Keratinocyte (primary cell): ENCODE measurements at regions not wholly inside any gene's neighbourhood (a gene's known extent, or its start where the extent isn't known, plus 50 kb on each side); places are given as distances from the start of the nearest gene placed in this dataset.
A peak's percentile ranks its signal among the peaks of the same experiment; 100 is the strongest.

Source experiments
- DNase-seq: peaks from one replicate; pipeline ENCODE4 v3.0.0-alpha.2; 2011; ENCODE audit warnings: low read depth, missing footprints, low spot score
- FAIRE-seq: peaks from 2 replicates; lab custom pipeline; 2011; peaks lifted over from hg19 to GRCh38; lab: Jason Lieb, UNC
- H2AFZ ChIP-seq: 2 replicates; pipeline ENCODE4 v1.6.0; 2012; ENCODE audit warnings: low read length, control low read depth, inconsistent platforms; ENCODE audit not compliant: control insufficient read depth
- H3K27ac ChIP-seq: 2 replicates; pipeline ENCODE4 v1.5.1; 2011; ENCODE audit warnings: low read length; ENCODE audit not compliant: control insufficient read depth, insufficient read depth
- H3K27me3 ChIP-seq: 3 replicates; pipeline ENCODE4 v1.6.0; 2011; ENCODE audit warnings: low read length; ENCODE audit not compliant: control insufficient read depth, insufficient read depth; ENCODE audit errors: extremely low read depth
- H3K36me3 ChIP-seq, 2 experiments: 2 replicates in 1 of 2; 3 replicates in 1 of 2; pipeline ENCODE4 v1.5.1; 2011; ENCODE audit warnings: low read length in 2 of 2, mild to moderate bottlenecking in 1 of 2; ENCODE audit not compliant: control insufficient read depth in 2 of 2, insufficient read depth in 2 of 2; ENCODE audit errors: extremely low read depth in 1 of 2
- H3K4me1 ChIP-seq: 3 replicates; pipeline ENCODE4 v1.5.1; 2011; ENCODE audit warnings: low read length; ENCODE audit not compliant: control insufficient read depth, insufficient read depth; ENCODE audit errors: extremely low read depth
- H3K4me2 ChIP-seq: 3 replicates; pipeline ENCODE4 v1.6.0; 2011; ENCODE audit warnings: low read depth, low read length; ENCODE audit not compliant: control insufficient read depth, insufficient read depth; ENCODE audit errors: extremely low read depth
- H3K4me3 ChIP-seq, 3 experiments: fragments of 200-600 bp in 1 of 3; sonication (generic) in 1 of 3; 2 replicates in 2 of 3; 3 replicates in 1 of 3; pipeline ENCODE4 v1.5.1; 2011 to 2016; ENCODE audit warnings: low read length in 3 of 3, mild to moderate bottlenecking in 3 of 3, control low read depth in 2 of 3, inconsistent platforms in 1 of 3, low read depth in 1 of 3, mixed read lengths in 1 of 3, mixed run types in 1 of 3, moderate library complexity in 1 of 3; ENCODE audit not compliant: control insufficient read depth in 2 of 3, insufficient read depth in 2 of 3; ENCODE audit errors: extremely low read depth in 1 of 3
- H3K79me2 ChIP-seq: 2 replicates; pipeline ENCODE4 v1.6.0; 2012; ENCODE audit warnings: low read length; ENCODE audit not compliant: control insufficient read depth, insufficient read depth
- H3K9ac ChIP-seq: 3 replicates; pipeline ENCODE4 v1.6.0; 2011; ENCODE audit warnings: low read length; ENCODE audit not compliant: control insufficient read depth, insufficient read depth; ENCODE audit errors: extremely low read depth
- H3K9me1 ChIP-seq: 3 replicates; pipeline ENCODE4 v1.6.0; 2011; ENCODE audit warnings: low read length; ENCODE audit not compliant: control insufficient read depth, insufficient read depth; ENCODE audit errors: extremely low read depth
- H3K9me3 ChIP-seq: 2 replicates; pipeline ENCODE4 v1.5.1; 2012; ENCODE audit warnings: low read depth, low read length; ENCODE audit not compliant: control insufficient read depth
- H4K20me1 ChIP-seq: 3 replicates; pipeline ENCODE4 v1.6.0; 2011; ENCODE audit warnings: low read length; ENCODE audit not compliant: control insufficient read depth, insufficient read depth; ENCODE audit errors: extremely low read depth
- EZH2 ChIP-seq: IDR thresholded peaks from one replicate; pipeline ENCODE4 v1.6.1; 2012; ENCODE audit warnings: inconsistent platforms, mild to moderate bottlenecking, low read length, moderate library complexity
- dilution Hi-C: fragments of 300-500 bp; cut with MboI; formaldehyde crosslinking; loops from one replicate; pipeline ENCODE4 v1.7.0; 2020; ENCODE audit warnings: low sequenced_read_pairs; ENCODE audit not compliant: extremely low pct_ligation_motif_present
- TF ChIP-seq, protein P1 (sequence below), 3 experiments: IDR thresholded peaks in 1 of 3; conservative IDR thresholded peaks in 1 of 3; optimal IDR thresholded peaks in 1 of 3; 2 replicates in 2 of 3; 3 replicates in 1 of 3; pipeline versions ENCODE3 to v1.5.1; 2011; ENCODE audit warnings: low read length in 3 of 3, mild to moderate bottlenecking in 3 of 3, moderate library complexity in 2 of 3, control low read depth in 1 of 3, inconsistent platforms in 1 of 3; ENCODE audit not compliant: insufficient read depth in 2 of 3; ENCODE audit errors: extremely low read depth in 1 of 3

DNA sequence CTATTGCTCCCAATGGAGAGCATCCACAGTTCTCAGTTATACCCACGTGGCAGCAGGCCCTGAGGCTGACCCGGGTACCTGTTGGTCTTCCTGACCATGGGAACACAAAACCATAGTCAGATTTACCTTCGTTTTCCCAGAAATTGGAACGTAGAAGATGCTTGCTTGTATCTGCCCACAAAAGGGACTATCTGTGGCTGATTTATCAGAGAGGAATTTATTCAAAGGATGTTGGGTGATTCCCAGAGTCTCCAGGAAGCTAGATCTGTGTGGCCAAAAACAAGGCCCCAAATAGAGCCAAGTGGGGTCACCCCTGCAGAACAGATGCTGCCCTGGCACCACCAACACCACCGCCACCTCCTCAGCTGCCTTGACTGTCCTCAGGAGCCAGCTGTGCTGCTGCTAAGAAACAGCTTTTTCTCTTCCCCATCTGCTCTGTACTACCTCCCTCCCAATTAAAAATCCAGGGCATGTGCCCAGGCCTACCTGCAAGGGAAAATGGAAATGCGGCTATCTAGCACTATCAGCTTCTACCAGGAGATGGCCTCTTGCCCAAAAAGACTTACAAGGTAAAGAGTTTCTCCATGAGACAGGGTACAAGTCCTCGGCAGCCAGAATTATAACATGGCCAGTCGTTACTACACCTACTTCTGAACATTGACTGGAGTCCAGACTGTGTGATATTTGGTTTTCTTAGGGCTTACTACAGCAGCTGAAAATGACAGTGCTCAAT, 128.6 kb upstream of the PLEKHG7 start:
- Histone ChIP-seq H3K9me1 (no peaks in the 10 kb centered on the region), H3K9ac (peak overlapping the region; percentile 1), H3K9me3 (no peaks in the 10 kb centered on the region), H2AFZ (peak overlapping the region; percentile 71), H3K36me3 (no peaks in the 10 kb centered on the region), H3K4me3 (no peak overlapping the region), H3K79me2 (no peaks in the 10 kb centered on the region), H3K27me3 (no peaks in the 10 kb centered on the region), H3K4me2 (peak overlapping the region; percentile 19), H3K4me1 (peaks cover 17% of the 10 kb centered on the region), H3K27ac (peak overlapping the region; percentile 61), H4K20me1 (no peaks in the 10 kb centered on the region)
- TF ChIP-seq, protein P1, sequence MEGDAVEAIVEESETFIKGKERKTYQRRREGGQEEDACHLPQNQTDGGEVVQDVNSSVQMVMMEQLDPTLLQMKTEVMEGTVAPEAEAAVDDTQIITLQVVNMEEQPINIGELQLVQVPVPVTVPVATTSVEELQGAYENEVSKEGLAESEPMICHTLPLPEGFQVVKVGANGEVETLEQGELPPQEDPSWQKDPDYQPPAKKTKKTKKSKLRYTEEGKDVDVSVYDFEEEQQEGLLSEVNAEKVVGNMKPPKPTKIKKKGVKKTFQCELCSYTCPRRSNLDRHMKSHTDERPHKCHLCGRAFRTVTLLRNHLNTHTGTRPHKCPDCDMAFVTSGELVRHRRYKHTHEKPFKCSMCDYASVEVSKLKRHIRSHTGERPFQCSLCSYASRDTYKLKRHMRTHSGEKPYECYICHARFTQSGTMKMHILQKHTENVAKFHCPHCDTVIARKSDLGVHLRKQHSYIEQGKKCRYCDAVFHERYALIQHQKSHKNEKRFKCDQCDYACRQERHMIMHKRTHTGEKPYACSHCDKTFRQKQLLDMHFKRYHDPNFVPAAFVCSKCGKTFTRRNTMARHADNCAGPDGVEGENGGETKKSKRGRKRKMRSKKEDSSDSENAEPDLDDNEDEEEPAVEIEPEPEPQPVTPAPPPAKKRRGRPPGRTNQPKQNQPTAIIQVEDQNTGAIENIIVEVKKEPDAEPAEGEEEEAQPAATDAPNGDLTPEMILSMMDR (optimal IDR thresholded peaks at IDR 0.05 in 1 of 3, IDR thresholded peaks at IDR 0.05 in 1 of 3, conservative IDR thresholded peaks at IDR 0.05 in 1 of 3; ENCODE audit: extremely low read depth in 1 of 3, insufficient read depth in 2 of 3, low read length in 3 of 3) = peak; percentile 53 to 64 (median 62)
- TF ChIP-seq EZH2 = no peak
- no peak for DNase-seq
- dilution Hi-C loops = no loop called here
- no peak for FAIRE-seq

DNA sequence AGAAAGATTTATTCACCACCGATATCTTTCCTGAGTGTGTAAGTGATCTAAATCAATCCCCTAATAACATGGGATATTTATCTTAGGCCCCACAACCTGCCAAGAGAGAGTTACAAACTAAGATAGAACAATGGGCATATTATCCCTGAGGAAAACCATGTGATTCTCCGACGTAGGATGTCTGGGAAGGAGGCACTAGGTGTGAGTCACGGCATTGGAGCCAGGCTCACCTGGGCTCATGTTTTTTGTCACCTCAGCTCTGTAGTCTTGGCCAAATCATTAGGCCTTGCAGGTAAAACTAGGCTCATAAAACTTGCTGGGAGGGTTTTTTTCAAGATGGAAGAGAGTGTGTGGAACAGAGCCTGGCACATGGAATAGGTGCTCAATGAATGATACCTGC, 129.7 kb upstream of the PLEKHG7 start:
- TF ChIP-seq, protein P1 (optimal IDR thresholded peaks at IDR 0.05 in 1 of 3, IDR thresholded peaks at IDR 0.05 in 1 of 3, conservative IDR thresholded peaks at IDR 0.05 in 1 of 3; ENCODE audit: extremely low read depth in 1 of 3, insufficient read depth in 2 of 3, low read length in 3 of 3) = no peak
- TF ChIP-seq EZH2 = no peak
- no peaks in the 10 kb centered on the region for H4K20me1 ChIP-seq
- H3K9me3 ChIP-seq = no peaks in the 10 kb centered on the region
- dilution Hi-C loops = no loop called here
- no peaks in the 10 kb centered on the region for H3K79me2 ChIP-seq
- H3K27ac ChIP-seq = peak overlapping the region; percentile 61
- no peaks in the 10 kb centered on the region for H3K9me1 ChIP-seq
- peak overlapping the region; percentile 21 for H2AFZ ChIP-seq
- peak; percentile 70 for FAIRE-seq
- no peak overlapping the region for H3K4me3 ChIP-seq
- no peaks in the 10 kb centered on the region for H3K36me3 ChIP-seq
- peak overlapping the region; percentile 18 for H3K9ac ChIP-seq
- H3K27me3 ChIP-seq = no peaks in the 10 kb centered on the region
- peaks cover 26% of the 10 kb centered on the region for H3K4me1 ChIP-seq
- DNase-seq = no peak
- H3K4me2 ChIP-seq = no peak overlapping the region
